ENCODE measurements at regions not wholly inside any gene's neighbourhood (a gene's known extent, or its start where the extent isn't known, plus 50 kb on each side); places are given as distances from the start of the nearest gene placed in this dataset.

- no peak for TF ChIP-seq POLR3A (IDR thresholded peaks at IDR 0.05; ENCODE audit: borderline replicate concordance, extremely low read depth, insufficient read depth, insufficient read length)
Measured at GRCh38 chr5:33291216-33292000, 149.4 kb upstream of the TARS1 start (continued).

- no peaks in the 10 kb centered on the region for H4K20me1 ChIP-seq (replicated peaks; ENCODE audit: control insufficient read depth, insufficient read depth, low read length)
- no peaks in the 10 kb centered on the region for H3K36me3 ChIP-seq (ENCODE audit: control insufficient read depth, insufficient read depth, low read length)
- peaks cover 0 to 3% of the 10 kb centered on the region in 2 experiments; a peak in 1 of 5 replicates for H3K4me1 ChIP-seq (replicated peaks in 1 of 2; ENCODE audit: control insufficient read depth in 2 of 2, insufficient read depth in 2 of 2, low read length in 2 of 2)
- no peaks in the 10 kb centered on the region for H3K9me1 ChIP-seq (ENCODE audit: control insufficient read depth, insufficient read depth, low read length)
- H2AFZ ChIP-seq (ENCODE audit: low read depth, low read length), result peak overlapping the region; percentile 41
- ChIA-PET POLR2A (no interaction called here), CTCF (ENCODE audit: low intra/inter-chr PET ratio) (interaction anchor here (0.8 kb wide), 1 partner anchor 588 kb away, joined by 3 read pairs; no protein-coding TSS in a partner anchor)
- 18% methylated on average over 23 of the region's 23 CpGs for WGBS (ENCODE audit: insufficient coverage, low coverage, missing lambda C conversion rate)
- peak; percentile 23 to 39 (median 34) for DNase-seq (ENCODE audit: extremely low read depth in 1 of 4, low spot score in 3 of 4)
- FAIRE-seq, result no peak
- H3K27ac ChIP-seq (ENCODE audit: extremely low read depth, low read depth, low read length), result peak overlapping the region; percentile 17; the same call in 1 of the 3 replicates
- H3K79me2 ChIP-seq (ENCODE audit: control insufficient read depth, insufficient read depth, low read length), result no peaks in the 10 kb centered on the region
- peak overlapping the region; percentile 59 for H3K4me2 ChIP-seq (ENCODE audit: insufficient read depth, low read length)
- intact Hi-C loops (cut with micrococcal nuclease), result no loop called here
- in situ Hi-C loops (cut with MboI), result no loop called here
- H3K9ac ChIP-seq (ENCODE audit: insufficient read depth in 1 of 2, low read depth in 2 of 2, low read length in 2 of 2), result no peak overlapping the region
- no peaks in the 10 kb centered on the region for H3K9me3 ChIP-seq (replicated peaks; ENCODE audit: control insufficient read depth, insufficient read depth, low read depth, low read length)
- peak; percentile 97 for ATAC-seq
- H3K27me3 ChIP-seq (ENCODE audit: control insufficient read depth in 2 of 2, insufficient read depth in 2 of 2, low read length in 2 of 2), result no peaks in the 10 kb centered on the region
- H3K4me3 ChIP-seq, result 0 out of 2 replicates have a peak overlapping the region, but pooled peaks have one; percentile 1
- BruUV-seq (replicated peaks), result no TSS peak
- TF ChIP-seq GABPA (tag; conservative IDR thresholded peaks at IDR 0.05; ENCODE audit: low read depth), result peak; percentile 69
- TF ChIP-seq ZKSCAN8 (CRISPR knock-in tag; IDR thresholded peaks at IDR 0.05), result peak; percentile 80; the same call in 1 of the 2 replicates
- no peak for TF ChIP-seq FOSL1 (tag; conservative IDR thresholded peaks at IDR 0.05)
- TF ChIP-seq ELF1 (tag; IDR thresholded peaks at IDR 0.05), result peak; percentile 67
- TF ChIP-seq, protein P1, sequence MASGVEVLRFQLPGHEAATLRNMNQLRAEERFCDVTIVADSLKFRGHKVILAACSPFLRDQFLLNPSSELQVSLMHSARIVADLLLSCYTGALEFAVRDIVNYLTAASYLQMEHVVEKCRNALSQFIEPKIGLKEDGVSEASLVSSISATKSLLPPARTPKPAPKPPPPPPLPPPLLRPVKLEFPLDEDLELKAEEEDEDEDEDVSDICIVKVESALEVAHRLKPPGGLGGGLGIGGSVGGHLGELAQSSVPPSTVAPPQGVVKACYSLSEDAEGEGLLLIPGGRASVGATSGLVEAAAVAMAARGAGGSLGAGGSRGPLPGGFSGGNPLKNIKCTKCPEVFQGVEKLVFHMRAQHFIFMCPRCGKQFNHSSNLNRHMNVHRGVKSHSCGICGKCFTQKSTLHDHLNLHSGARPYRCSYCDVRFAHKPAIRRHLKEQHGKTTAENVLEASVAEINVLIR (CRISPR knock-in tag; IDR thresholded peaks at IDR 0.05), result 0 out of 2 replicates have a peak, but pooled peaks have one; percentile 7
- no peak for TF ChIP-seq ZSCAN32 (CRISPR knock-in tag; IDR thresholded peaks at IDR 0.05)
- TF ChIP-seq, protein P2, sequence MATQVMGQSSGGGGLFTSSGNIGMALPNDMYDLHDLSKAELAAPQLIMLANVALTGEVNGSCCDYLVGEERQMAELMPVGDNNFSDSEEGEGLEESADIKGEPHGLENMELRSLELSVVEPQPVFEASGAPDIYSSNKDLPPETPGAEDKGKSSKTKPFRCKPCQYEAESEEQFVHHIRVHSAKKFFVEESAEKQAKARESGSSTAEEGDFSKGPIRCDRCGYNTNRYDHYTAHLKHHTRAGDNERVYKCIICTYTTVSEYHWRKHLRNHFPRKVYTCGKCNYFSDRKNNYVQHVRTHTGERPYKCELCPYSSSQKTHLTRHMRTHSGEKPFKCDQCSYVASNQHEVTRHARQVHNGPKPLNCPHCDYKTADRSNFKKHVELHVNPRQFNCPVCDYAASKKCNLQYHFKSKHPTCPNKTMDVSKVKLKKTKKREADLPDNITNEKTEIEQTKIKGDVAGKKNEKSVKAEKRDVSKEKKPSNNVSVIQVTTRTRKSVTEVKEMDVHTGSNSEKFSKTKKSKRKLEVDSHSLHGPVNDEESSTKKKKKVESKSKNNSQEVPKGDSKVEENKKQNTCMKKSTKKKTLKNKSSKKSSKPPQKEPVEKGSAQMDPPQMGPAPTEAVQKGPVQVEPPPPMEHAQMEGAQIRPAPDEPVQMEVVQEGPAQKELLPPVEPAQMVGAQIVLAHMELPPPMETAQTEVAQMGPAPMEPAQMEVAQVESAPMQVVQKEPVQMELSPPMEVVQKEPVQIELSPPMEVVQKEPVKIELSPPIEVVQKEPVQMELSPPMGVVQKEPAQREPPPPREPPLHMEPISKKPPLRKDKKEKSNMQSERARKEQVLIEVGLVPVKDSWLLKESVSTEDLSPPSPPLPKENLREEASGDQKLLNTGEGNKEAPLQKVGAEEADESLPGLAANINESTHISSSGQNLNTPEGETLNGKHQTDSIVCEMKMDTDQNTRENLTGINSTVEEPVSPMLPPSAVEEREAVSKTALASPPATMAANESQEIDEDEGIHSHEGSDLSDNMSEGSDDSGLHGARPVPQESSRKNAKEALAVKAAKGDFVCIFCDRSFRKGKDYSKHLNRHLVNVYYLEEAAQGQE (IDR thresholded peaks at IDR 0.05; ENCODE audit: borderline replicate concordance), result peak; percentile 20; the same call in 1 of the 2 replicates
- TF ChIP-seq, protein P2 (CRISPR knock-in tag; IDR thresholded peaks at IDR 0.05; ENCODE audit: low read depth), result no peak
- no peak for TF ChIP-seq ATF1 (CRISPR knock-in tag; IDR thresholded peaks at IDR 0.05)
- peak; percentile 48 for TF ChIP-seq ATF1 (tag; IDR thresholded peaks at IDR 0.05)
- TF ChIP-seq PHF20 (IDR thresholded peaks at IDR 0.05; ENCODE audit: partially characterized antibody), result peak; percentile 74
Measured at GRCh38 chr5:33297760-33298216, 143.0 kb upstream of the TARS1 start.
